Umbilical cord (tissue), 1 donor: ENCODE measurements at regions not wholly inside any gene's neighbourhood (a gene's known extent, or its start where the extent isn't known, plus 50 kb on each side); places are given as distances from the start of the nearest gene placed in this dataset.
"Not testable (repeated sequence)": the region's sequence is repeated elsewhere in the genome, so short reads cannot be mapped to it uniquely, and the experiment has no call there.

Experiments used
- DNase-seq: peaks from one replicate; pipeline ENCODE4 v3.0.0-alpha.2; 2015; ENCODE audit warnings: low spot score

GRCh38 chr5:69014007-69014406 lies 79.8 kb upstream of the SLC30A5 start:
- not testable (repeated sequence) for DNase-seq

- no peak for DNase-seq
These were observed 74.0 kb upstream of the SLC30A5 start for GRCh38 chr5:69019668-69020375.

GRCh38 chr5:69024241-69024651 lies 69.6 kb upstream of the SLC30A5 start:
- peak; percentile 7 for DNase-seq

- no peak for DNase-seq
These were observed 64.5 kb upstream of the SLC30A5 start for GRCh38 chr5:69029292-69029691.

GRCh38 chr5:69030358-69031062 lies 63.3 kb upstream of the SLC30A5 start:
- DNase-seq, result no peak

GRCh38 chr5:69032009-69032408 lies 61.8 kb upstream of the SLC30A5 start:
- DNase-seq, result no peak

- no peak for DNase-seq
These were observed 60.1 kb upstream of the SLC30A5 start for GRCh38 chr5:69033690-69034089.

- no peak for DNase-seq
These were observed 58.9 kb upstream of the SLC30A5 start for GRCh38 chr5:69034898-69035297.

- DNase-seq, result peak; percentile 25
These were observed 58.1 kb upstream of the SLC30A5 start for GRCh38 chr5:69035665-69036064.

- DNase-seq, result no peak
These were observed 55.3 kb upstream of the SLC30A5 start for GRCh38 chr5:69038539-69038938.

GRCh38 chr5:69039829-69040228 lies 54.0 kb upstream of the SLC30A5 start:
- DNase-seq, result no peak

- no peak for DNase-seq
These were observed 51.3 kb upstream of the SLC30A5 start for GRCh38 chr5:69042500-69042899.

- peak; percentile 93 for DNase-seq
These were observed 50.7 kb upstream of the SLC30A5 start for GRCh38 chr5:69042915-69043654.

GRCh38 chr5:69043655-69043996 lies 50.2 kb upstream of the SLC30A5 start:
- DNase-seq, result no peak
